DND-41 (cell line): ENCODE measurements at regions not wholly inside any gene's neighbourhood (a gene's known extent, or its start where the extent isn't known, plus 50 kb on each side); places are given as distances from the start of the nearest gene placed in this dataset.

Source experiments
- ATAC-seq: fragments of 200-7000 bp; cut with Tn5 transposase; 3 replicates; pipeline ENCODE4 v1.9.1; 2021; ENCODE audit warnings: low read depth; ENCODE audit not compliant: insufficient read depth
- DNase-seq: peaks from one replicate; pipeline ENCODE4 v3.0.0-alpha.2; 2020
- H2AFZ ChIP-seq: 2 replicates; pipeline ENCODE4 v1.6.0; 2012; ENCODE audit warnings: low read depth, low read length
- H3K27ac ChIP-seq: 2 replicates; pipeline ENCODE4 v1.5.1; 2012; ENCODE audit warnings: low read length, inconsistent platforms
- H3K27me3 ChIP-seq: fragments of 200-600 bp; sonication (generic); 2 replicates; pipeline ENCODE4 v1.6.0; 2012; ENCODE audit warnings: low read length, mild to moderate bottlenecking, inconsistent platforms; ENCODE audit not compliant: insufficient read depth, poor library complexity
- H3K36me3 ChIP-seq: 2 replicates; pipeline ENCODE4 v1.5.1; 2012; ENCODE audit warnings: low read length, inconsistent platforms; ENCODE audit not compliant: insufficient read depth
- H3K4me1 ChIP-seq: 2 replicates; pipeline ENCODE4 v1.5.1; 2012; ENCODE audit warnings: mild to moderate bottlenecking, low read length; ENCODE audit not compliant: insufficient read depth
- H3K4me2 ChIP-seq: 2 replicates; pipeline ENCODE4 v1.6.0; 2012; ENCODE audit warnings: mild to moderate bottlenecking, moderate library complexity, low read length, inconsistent platforms; ENCODE audit not compliant: insufficient read depth
- H3K4me3 ChIP-seq, 2 experiments: fragments of 200-600 bp in 1 of 2; shearing (Covaris generic) in 1 of 2; 2 replicates each; pipeline ENCODE4 v1.5.1; 2012 to 2016; ENCODE audit warnings: inconsistent platforms in 2 of 2, low read length in 2 of 2, mild to moderate bottlenecking in 2 of 2, low read depth in 1 of 2, moderate library complexity in 1 of 2
- H3K79me2 ChIP-seq: 2 replicates; pipeline ENCODE4 v1.6.0; 2012; ENCODE audit warnings: low read length, inconsistent platforms; ENCODE audit not compliant: insufficient read depth
- H3K9ac ChIP-seq: 2 replicates; pipeline ENCODE4 v1.6.0; 2012; ENCODE audit warnings: low read depth, mild to moderate bottlenecking, inconsistent platforms, low read length, moderate library complexity
- H3K9me3 ChIP-seq: 2 replicates; pipeline ENCODE4 v1.5.1; 2012; ENCODE audit warnings: low read length, moderate library complexity, mild to moderate bottlenecking, inconsistent platforms; ENCODE audit not compliant: insufficient read depth, severe bottlenecking
- H4K20me1 ChIP-seq: 2 replicates; pipeline ENCODE4 v1.6.0; 2012; ENCODE audit warnings: low read length; ENCODE audit not compliant: insufficient read depth
- CTCF ChIP-seq: IDR thresholded peaks from 2 replicates; pipeline ENCODE4 v1.5.1; 2012; ENCODE audit warnings: borderline replicate concordance, low read length, moderate library complexity, mild to moderate bottlenecking; ENCODE audit not compliant: poor library complexity, severe bottlenecking; ENCODE audit errors: extremely low read depth
- EZH2 ChIP-seq: IDR thresholded peaks from 3 replicates; pipeline ENCODE4 v1.6.1; 2012; ENCODE audit warnings: borderline replicate concordance, low read depth, mild to moderate bottlenecking, moderate library complexity, low read length, inconsistent platforms; ENCODE audit not compliant: severe bottlenecking

- Histone ChIP-seq H3K9me3 (no peaks in the 10 kb centered on the region), H2AFZ (no peak overlapping the region), H3K36me3 (no peaks in the 10 kb centered on the region), H3K4me3 (no peak overlapping the region), H4K20me1 (no peaks in the 10 kb centered on the region), H3K9ac (no peak overlapping the region), H3K27me3 (no peaks in the 10 kb centered on the region), H3K79me2 (no peaks in the 10 kb centered on the region), H3K4me2 (no peak overlapping the region), H3K27ac (no peak overlapping the region), H3K4me1 (no peaks in the 10 kb centered on the region)
- ATAC-seq (no peak), DNase-seq (no peak)
- TF ChIP-seq CTCF (no peak), EZH2 (no peak)
These were observed 126.8 kb upstream of the PZP start for GRCh38 chr12:9334964-9335363.

- no peak overlapping the region for H3K27ac ChIP-seq
- no peak for DNase-seq
- no peaks in the 10 kb centered on the region for H3K27me3 ChIP-seq
- H3K36me3 ChIP-seq, result no peaks in the 10 kb centered on the region
- no peak overlapping the region for H3K4me2 ChIP-seq
- no peak overlapping the region for H2AFZ ChIP-seq
- ATAC-seq, result no peak
- no peaks in the 10 kb centered on the region for H3K9me3 ChIP-seq
- no peaks in the 10 kb centered on the region for H4K20me1 ChIP-seq
- no peak for TF ChIP-seq EZH2
- no peak for TF ChIP-seq CTCF
- no peaks in the 10 kb centered on the region for H3K79me2 ChIP-seq
- no peak overlapping the region for H3K9ac ChIP-seq
- no peak overlapping the region for H3K4me3 ChIP-seq
- H3K4me1 ChIP-seq, result no peaks in the 10 kb centered on the region
These were observed 126.0 kb upstream of the PZP start for GRCh38 chr12:9334041-9334692.

GRCh38 chr12:9333161-9333560 is 125.0 kb upstream of the PZP start:
- H3K36me3 ChIP-seq, result no peaks in the 10 kb centered on the region
- no peaks in the 10 kb centered on the region for H3K9me3 ChIP-seq
- H3K4me2 ChIP-seq, result no peak overlapping the region
- DNase-seq (no peak), ATAC-seq (no peak)
- no peaks in the 10 kb centered on the region for H3K4me1 ChIP-seq
- H2AFZ ChIP-seq, result no peak overlapping the region
- H3K27me3 ChIP-seq, result no peaks in the 10 kb centered on the region
- H3K79me2 ChIP-seq, result no peaks in the 10 kb centered on the region
- H4K20me1 ChIP-seq, result no peaks in the 10 kb centered on the region
- no peak overlapping the region for H3K4me3 ChIP-seq
- no peak overlapping the region for H3K27ac ChIP-seq
- H3K9ac ChIP-seq, result no peak overlapping the region
- TF ChIP-seq EZH2 (no peak), CTCF (no peak)
